Caco-2 (cell line): ENCODE measurements at regions not wholly inside any gene's neighbourhood (a gene's known extent, or its start where the extent isn't known, plus 50 kb on each side); places are given as distances from the start of the nearest gene placed in this dataset.

ENCODE experiments used
- BruUV-seq: library from RNA; stranded (reverse); fragments of 400-500 nt; replicated peaks from 2 replicates; lab custom pipeline; 2021; lab: Mats Ljungman, UMichigan
- CTCF ChIA-PET: fragments of 300-600 bp; sonication (Branson Sonifier 250); formaldehyde crosslinking; loops from one replicate; lab custom pipeline; 2022; ENCODE audit warnings: antibody characterized with exemption; lab: Charles Lee
- POLR2A ChIA-PET: fragments of 300-600 bp; sonication (Branson Sonifier 250); formaldehyde crosslinking; loops from one replicate; lab custom pipeline; 2022; ENCODE audit warnings: antibody characterized with exemption; lab: Charles Lee
- DNase-seq, 2 experiments: peaks; one replicate each; pipeline versions ENCODE4 v3.0.0 to v3.0.0-alpha.2; 2020 to 2022
- H3K27me3 ChIP-seq: replicated peaks from 2 replicates; pipeline ENCODE4 v1.6.0; 2011; ENCODE audit warnings: low read length; ENCODE audit not compliant: control insufficient read depth, insufficient read depth
- H3K36me3 ChIP-seq: 2 replicates; pipeline ENCODE4 v1.5.1; 2011; ENCODE audit warnings: low read length; ENCODE audit not compliant: control insufficient read depth, insufficient read depth
- H3K4me1 ChIP-seq: fragments of 250-450 bp; sonication (Bioruptor Pico); 2 replicates; pipeline ENCODE4 v1.5.1; 2020; ENCODE audit warnings: mild to moderate bottlenecking
- H3K4me3 ChIP-seq: 2 replicates; pipeline ENCODE4 v1.5.1; 2011; ENCODE audit warnings: low read depth, mild to moderate bottlenecking, control low read depth, low read length
- H3K9me3 ChIP-seq: fragments of 250-450 bp; sonication (Bioruptor Pico); 2 replicates; pipeline ENCODE4 v1.5.1; 2020; ENCODE audit warnings: mild to moderate bottlenecking, moderate library complexity
- H3K27ac Mint-ChIP-seq: one replicate; pipeline ENCODE4 v1.8.0; 2022; ENCODE audit warnings: mixed read lengths; ENCODE audit not compliant: unreplicated experiment
- H3K27me3 Mint-ChIP-seq: one replicate; pipeline ENCODE4 v1.8.0; 2022; ENCODE audit warnings: mixed read lengths; ENCODE audit not compliant: insufficient read depth, unreplicated experiment
- H3K36me3 Mint-ChIP-seq: one replicate; pipeline ENCODE4 v1.8.0; 2022; ENCODE audit warnings: mild to moderate bottlenecking, mixed read lengths; ENCODE audit not compliant: insufficient read depth, unreplicated experiment
- H3K4me1 Mint-ChIP-seq: one replicate; pipeline ENCODE4 v1.8.0; 2022; ENCODE audit warnings: low read depth, mixed read lengths; ENCODE audit not compliant: unreplicated experiment
- H3K4me3 Mint-ChIP-seq: one replicate; pipeline ENCODE4 v1.8.0; 2022; ENCODE audit warnings: mild to moderate bottlenecking, moderate library complexity, mixed read lengths; ENCODE audit not compliant: unreplicated experiment
- H3K9me3 Mint-ChIP-seq: one replicate; pipeline ENCODE4 v1.8.0; 2022; ENCODE audit warnings: mixed read lengths; ENCODE audit not compliant: unreplicated experiment
- intact Hi-C: fragments of 100-400 bp; cut with micrococcal nuclease; formaldehyde crosslinking; loops from one replicate; pipeline ENCODE4 v1.10.0; 2022; ENCODE audit not compliant: unreplicated experiment
- TF ChIP-seq, protein P1 (sequence below), 2 experiments: fragments of 200-600 bp in 1 of 2; IDR thresholded peaks; 1 replicate in 1 of 2; 2 replicates in 1 of 2; pipeline versions ENCODE4 v1.5.1 to v1.8.0; 2011 to 2022; ENCODE audit warnings: antibody characterized with exemption in 1 of 2, control low read depth in 1 of 2, inconsistent platforms in 1 of 2, low read depth in 1 of 2, low read length in 1 of 2, mild to moderate bottlenecking in 1 of 2, moderate library complexity in 1 of 2; ENCODE audit not compliant: insufficient read depth in 1 of 2, severe bottlenecking in 1 of 2, unreplicated experiment in 1 of 2

GRCh38 chr4:123471655-123472369 lies 75.2 kb downstream of the SPRY1 start:
- POLR2A ChIA-PET, result no interaction called here
- BruUV-seq, result no TSS peak

GRCh38 chr4:123474817-123475216 lies 78.2 kb downstream of the SPRY1 start:
- DNase-seq, result no peak
- no peak overlapping the region for H3K27ac Mint-ChIP-seq
- H3K4me1 Mint-ChIP-seq, result peaks cover 42% of the 10 kb centered on the region
- H3K36me3 Mint-ChIP-seq, result peaks cover 7% of the 10 kb centered on the region
- H3K4me1 ChIP-seq, result peaks cover 35% of the 10 kb centered on the region
- BruUV-seq, result no TSS peak
- CTCF ChIA-PET, result no interaction called here
- intact Hi-C loops, result no loop called here
- POLR2A ChIA-PET, result no interaction called here
- no peak overlapping the region for H3K4me3 Mint-ChIP-seq
- no peaks in the 10 kb centered on the region for H3K9me3 ChIP-seq
- H3K27me3 Mint-ChIP-seq, result no peaks in the 10 kb centered on the region
- H3K36me3 ChIP-seq, result no peaks in the 10 kb centered on the region
- H3K9me3 Mint-ChIP-seq, result no peaks in the 10 kb centered on the region
- H3K27me3 ChIP-seq, result no peaks in the 10 kb centered on the region
- TF ChIP-seq, protein P1, sequence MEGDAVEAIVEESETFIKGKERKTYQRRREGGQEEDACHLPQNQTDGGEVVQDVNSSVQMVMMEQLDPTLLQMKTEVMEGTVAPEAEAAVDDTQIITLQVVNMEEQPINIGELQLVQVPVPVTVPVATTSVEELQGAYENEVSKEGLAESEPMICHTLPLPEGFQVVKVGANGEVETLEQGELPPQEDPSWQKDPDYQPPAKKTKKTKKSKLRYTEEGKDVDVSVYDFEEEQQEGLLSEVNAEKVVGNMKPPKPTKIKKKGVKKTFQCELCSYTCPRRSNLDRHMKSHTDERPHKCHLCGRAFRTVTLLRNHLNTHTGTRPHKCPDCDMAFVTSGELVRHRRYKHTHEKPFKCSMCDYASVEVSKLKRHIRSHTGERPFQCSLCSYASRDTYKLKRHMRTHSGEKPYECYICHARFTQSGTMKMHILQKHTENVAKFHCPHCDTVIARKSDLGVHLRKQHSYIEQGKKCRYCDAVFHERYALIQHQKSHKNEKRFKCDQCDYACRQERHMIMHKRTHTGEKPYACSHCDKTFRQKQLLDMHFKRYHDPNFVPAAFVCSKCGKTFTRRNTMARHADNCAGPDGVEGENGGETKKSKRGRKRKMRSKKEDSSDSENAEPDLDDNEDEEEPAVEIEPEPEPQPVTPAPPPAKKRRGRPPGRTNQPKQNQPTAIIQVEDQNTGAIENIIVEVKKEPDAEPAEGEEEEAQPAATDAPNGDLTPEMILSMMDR (IDR thresholded peaks at IDR 0.05; ENCODE audit: insufficient read depth in 1 of 2, low read depth in 1 of 2, low read length in 1 of 2, severe bottlenecking in 1 of 2, unreplicated experiment in 1 of 2), result no peak
- H3K4me3 ChIP-seq, result no peak overlapping the region

More at GRCh38 chr4:123471655-123472369, 75.2 kb downstream of the SPRY1 start:
- no peaks in the 10 kb centered on the region for H3K36me3 ChIP-seq
- intact Hi-C loops, result no loop called here
- no peak for DNase-seq
- H3K4me3 Mint-ChIP-seq, result no peak overlapping the region
- TF ChIP-seq, protein P1 (IDR thresholded peaks at IDR 0.05; ENCODE audit: insufficient read depth in 1 of 2, low read depth in 1 of 2, low read length in 1 of 2, severe bottlenecking in 1 of 2, unreplicated experiment in 1 of 2), result no peak
- H3K9me3 Mint-ChIP-seq, result no peaks in the 10 kb centered on the region
- H3K27me3 ChIP-seq, result no peaks in the 10 kb centered on the region
- no peak overlapping the region for H3K27ac Mint-ChIP-seq
- H3K4me1 Mint-ChIP-seq, result peaks cover 12% of the 10 kb centered on the region
- no peaks in the 10 kb centered on the region for H3K27me3 Mint-ChIP-seq
- no peaks in the 10 kb centered on the region for H3K36me3 Mint-ChIP-seq
- H3K4me1 ChIP-seq, result peaks cover 16% of the 10 kb centered on the region
- CTCF ChIA-PET, result no interaction called here
- no peak overlapping the region for H3K4me3 ChIP-seq
- no peaks in the 10 kb centered on the region for H3K9me3 ChIP-seq

DNA sequence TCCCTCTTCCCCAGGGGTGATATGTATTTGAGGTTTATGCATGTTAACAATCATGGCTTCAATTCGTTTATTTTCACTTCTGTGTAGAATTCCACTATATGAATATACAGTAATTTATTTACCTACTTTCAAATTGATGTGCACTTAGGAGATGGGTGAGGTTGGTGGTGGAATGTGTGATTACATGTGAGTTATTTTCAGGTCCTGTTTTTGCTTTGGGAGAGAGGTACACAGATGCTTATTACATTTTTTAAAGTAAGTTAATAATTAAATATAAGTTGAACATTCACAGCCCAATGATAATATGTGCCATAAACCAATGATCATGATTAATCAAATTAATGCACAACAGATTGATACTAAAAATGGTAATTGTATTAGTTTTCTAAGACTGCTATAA lies 79.5 kb downstream of the SPRY1 start:
- H3K4me1 Mint-ChIP-seq, result peaks cover 47% of the 10 kb centered on the region
- H3K4me3 Mint-ChIP-seq, result no peak overlapping the region
- peaks cover 7% of the 10 kb centered on the region for H3K36me3 Mint-ChIP-seq
- no peaks in the 10 kb centered on the region for H3K9me3 Mint-ChIP-seq
- Histone ChIP-seq H3K36me3 (no peaks in the 10 kb centered on the region), H3K27me3 (no peaks in the 10 kb centered on the region), H3K4me1 (peaks cover 47% of the 10 kb centered on the region), H3K4me3 (no peak overlapping the region), H3K9me3 (no peaks in the 10 kb centered on the region)
- intact Hi-C loops, result no loop called here
- TF ChIP-seq, protein P1 (IDR thresholded peaks at IDR 0.05; ENCODE audit: insufficient read depth in 1 of 2, low read depth in 1 of 2, low read length in 1 of 2, severe bottlenecking in 1 of 2, unreplicated experiment in 1 of 2), result no peak
- H3K27me3 Mint-ChIP-seq, result no peaks in the 10 kb centered on the region
- ChIA-PET POLR2A (no interaction called here), CTCF (no interaction called here)
- no peak overlapping the region for H3K27ac Mint-ChIP-seq
- BruUV-seq, result no TSS peak
- DNase-seq, result no peak
